ENCODE measurements at regions not wholly inside any gene's neighbourhood (a gene's known extent, or its start where the extent isn't known, plus 50 kb on each side); places are given as distances from the start of the nearest gene placed in this dataset.
A peak's percentile ranks its signal among the peaks of the same experiment; 100 is the strongest.
"Not testable (repeated sequence)": the region's sequence is repeated elsewhere in the genome, so short reads cannot be mapped to it uniquely, and the experiment has no call there.

DNA sequence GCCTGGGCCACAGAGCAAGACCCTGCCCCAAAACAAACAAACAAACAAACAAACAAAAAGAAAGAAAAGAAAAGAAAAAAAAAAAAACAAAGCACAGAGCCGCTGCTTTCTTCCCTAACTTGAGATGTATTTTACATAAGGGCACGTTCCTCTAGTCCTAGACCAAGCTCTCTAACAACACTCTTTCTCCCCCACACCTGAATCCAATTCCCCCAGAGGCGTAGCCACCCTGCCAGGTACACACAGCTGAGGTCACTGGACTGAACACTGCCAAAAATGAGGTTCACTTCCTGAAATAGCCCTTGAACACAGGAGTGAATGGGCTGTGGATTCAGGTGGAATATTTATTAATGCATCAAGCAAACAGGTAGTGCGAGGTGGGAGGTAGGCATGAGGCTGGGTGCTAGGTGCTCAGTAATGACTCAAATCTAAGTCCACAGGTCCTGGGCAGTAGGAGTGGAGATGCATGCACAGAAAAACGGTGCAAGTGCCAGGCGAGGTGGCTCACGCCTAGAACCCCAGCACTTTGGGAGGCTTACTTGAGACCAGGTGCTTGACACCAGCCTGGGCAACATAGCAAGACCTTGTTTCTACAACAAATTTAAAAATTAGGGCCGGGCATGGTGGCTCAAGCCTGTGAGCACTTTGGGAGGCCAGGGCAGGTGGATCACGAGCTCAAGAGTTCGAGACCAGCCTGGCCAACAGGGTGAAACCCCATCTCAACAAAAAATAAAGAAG is 136.6 kb upstream of the C1QTNF3 start:
- not testable (repeated sequence) for H3K4me3 Mint-ChIP-seq (ENCODE audit: low read depth); H3K4me1 Mint-ChIP-seq (ENCODE audit: low read depth); H3K27ac Mint-ChIP-seq; DNase-seq (ENCODE audit: low spot score, unreplicated experiment); H3K9me3 Mint-ChIP-seq (ENCODE audit: low read depth); H3K27me3 Mint-ChIP-seq
- H3K36me3 Mint-ChIP-seq (ENCODE audit: insufficient read depth), result peaks cover 22% of the 10 kb centered on the region

DNA sequence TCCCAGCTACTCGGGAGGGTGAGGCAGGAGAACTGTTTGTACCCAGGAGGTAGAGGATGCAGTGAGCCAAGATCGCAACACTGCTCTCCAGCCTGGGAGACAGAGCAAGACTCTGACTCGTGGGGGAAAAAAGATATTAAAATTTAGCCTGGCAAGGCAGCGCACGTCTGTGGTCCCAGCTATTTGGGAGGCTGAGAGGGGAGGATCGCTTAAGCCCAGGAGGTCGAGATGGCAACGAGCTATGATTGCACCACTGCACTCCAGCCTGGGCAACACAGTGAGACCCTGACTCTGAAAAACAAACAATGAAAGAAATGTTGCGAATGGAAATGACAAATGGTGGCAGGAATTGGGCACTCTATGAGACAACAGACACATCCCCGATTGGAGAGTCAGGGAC is 137.2 kb upstream of the C1QTNF3 start:
- not testable (repeated sequence) for H3K4me3 Mint-ChIP-seq (ENCODE audit: low read depth); H3K27me3 Mint-ChIP-seq; H3K4me1 Mint-ChIP-seq (ENCODE audit: low read depth); H3K27ac Mint-ChIP-seq; H3K9me3 Mint-ChIP-seq (ENCODE audit: low read depth); DNase-seq (ENCODE audit: low spot score, unreplicated experiment)
- peaks cover 22% of the 10 kb centered on the region for H3K36me3 Mint-ChIP-seq (ENCODE audit: insufficient read depth)

DNA sequence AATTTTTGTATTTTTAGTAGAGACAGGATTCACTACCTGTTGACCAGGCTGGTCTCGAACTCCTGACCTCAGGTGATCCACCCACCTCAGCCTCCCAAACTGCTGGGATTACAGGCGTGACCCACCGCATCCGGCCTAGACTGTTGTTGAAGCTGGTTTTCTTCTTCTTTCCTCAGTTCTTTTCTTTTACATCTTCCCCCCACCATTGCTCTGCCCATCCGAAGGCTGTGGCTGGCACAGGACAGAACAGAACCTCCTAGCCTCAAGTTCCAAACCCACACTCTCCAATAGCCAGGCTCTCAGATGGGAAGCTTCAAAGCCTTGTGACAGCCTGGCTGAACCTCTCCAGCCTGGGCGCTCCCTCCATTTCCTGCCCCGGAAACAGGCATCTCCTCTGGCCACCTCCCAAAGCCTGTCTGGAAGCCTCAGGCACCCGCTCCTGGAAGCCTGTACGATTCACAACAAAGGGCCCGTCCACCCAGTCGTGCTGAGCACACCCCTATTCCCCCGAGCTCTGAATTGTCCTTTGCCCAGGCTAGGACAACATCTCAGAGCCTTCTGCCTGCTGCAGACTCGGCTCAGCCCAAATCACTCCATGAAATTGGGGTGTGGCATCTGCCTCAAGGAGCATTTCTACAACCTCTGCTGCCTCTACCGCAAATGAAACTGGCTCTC is 138.1 kb upstream of the C1QTNF3 start:
- not testable (repeated sequence) for H3K27me3 Mint-ChIP-seq; H3K4me1 Mint-ChIP-seq (ENCODE audit: low read depth); H3K4me3 Mint-ChIP-seq (ENCODE audit: low read depth); DNase-seq (ENCODE audit: low spot score, unreplicated experiment); H3K9me3 Mint-ChIP-seq (ENCODE audit: low read depth)
- Mint-ChIP-seq H3K36me3 (ENCODE audit: insufficient read depth) (peaks cover 22% of the 10 kb centered on the region), H3K27ac (peak overlapping the region; percentile 33)

DNA sequence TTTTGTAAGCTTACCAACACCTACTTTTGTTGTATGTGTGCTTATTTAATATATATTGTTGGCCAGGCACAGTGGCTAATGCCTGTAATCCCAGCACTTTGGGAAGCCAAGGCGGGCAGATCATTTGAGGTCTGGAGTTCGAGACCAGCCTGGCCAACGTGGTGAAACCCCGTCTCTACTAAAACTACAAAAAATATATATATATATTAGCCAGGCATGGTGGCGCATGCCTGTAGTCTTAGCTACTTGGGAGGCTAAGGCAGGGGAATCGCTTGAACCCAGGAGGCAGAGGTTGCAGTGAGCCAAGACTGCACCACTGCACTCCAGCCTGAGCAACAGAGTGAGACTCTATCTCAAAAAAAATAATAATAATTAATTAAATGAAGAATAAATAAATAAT is 142.0 kb upstream of the C1QTNF3 start:
- not testable (repeated sequence) for H3K9me3 Mint-ChIP-seq (ENCODE audit: low read depth); H3K4me1 Mint-ChIP-seq (ENCODE audit: low read depth); H3K27me3 Mint-ChIP-seq; H3K27ac Mint-ChIP-seq; DNase-seq (ENCODE audit: low spot score, unreplicated experiment); H3K4me3 Mint-ChIP-seq (ENCODE audit: low read depth)
- peaks cover 25% of the 10 kb centered on the region for H3K36me3 Mint-ChIP-seq (ENCODE audit: insufficient read depth)

DNA sequence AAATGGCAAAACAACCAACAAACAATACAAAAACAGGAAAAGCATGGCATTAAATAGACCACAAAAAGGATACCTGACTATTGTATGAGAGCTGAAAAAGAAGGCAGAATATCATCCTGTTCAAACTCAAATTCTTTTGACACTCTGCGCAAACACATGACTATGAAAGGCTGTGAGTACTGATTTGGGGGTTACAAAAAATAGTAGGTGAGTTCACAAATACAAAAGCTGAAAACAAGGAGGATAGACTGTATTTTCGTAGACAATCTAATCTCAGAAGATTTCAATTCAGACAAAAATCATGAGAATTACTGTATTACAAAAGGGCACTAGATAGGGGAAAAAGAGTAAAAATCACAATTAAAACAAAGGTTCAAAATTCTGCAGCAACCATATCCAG is 142.6 kb upstream of the C1QTNF3 start:
- Mint-ChIP-seq H3K36me3 (ENCODE audit: insufficient read depth) (peaks cover 24% of the 10 kb centered on the region), H3K27ac (peak overlapping the region; percentile 11)
- H3K4me3 Mint-ChIP-seq (ENCODE audit: low read depth); DNase-seq (ENCODE audit: low spot score, unreplicated experiment); H3K27me3 Mint-ChIP-seq; H3K4me1 Mint-ChIP-seq (ENCODE audit: low read depth); H3K9me3 Mint-ChIP-seq (ENCODE audit: low read depth): not testable (repeated sequence)

DNA sequence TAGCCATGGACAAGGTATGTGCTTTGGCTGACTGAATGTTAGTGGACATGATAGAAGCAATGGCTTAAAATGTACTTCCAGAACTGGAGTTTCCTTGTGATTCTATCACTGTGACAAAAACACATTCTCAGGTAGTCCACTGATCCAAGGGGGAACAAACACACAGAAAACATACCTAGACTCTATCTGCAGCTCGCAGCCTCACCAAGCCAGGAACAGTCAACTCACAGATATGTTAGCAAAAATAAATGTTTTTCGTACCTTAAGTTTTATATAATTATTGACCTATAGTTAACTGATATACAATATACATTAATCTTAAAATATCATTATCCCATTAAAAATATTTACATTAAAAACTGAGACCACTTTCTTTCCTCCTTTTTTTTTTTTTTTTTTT is 143.1 kb upstream of the C1QTNF3 start:
- H3K9me3 Mint-ChIP-seq (ENCODE audit: low read depth); H3K27ac Mint-ChIP-seq; H3K27me3 Mint-ChIP-seq; DNase-seq (ENCODE audit: low spot score, unreplicated experiment); H3K4me1 Mint-ChIP-seq (ENCODE audit: low read depth); H3K4me3 Mint-ChIP-seq (ENCODE audit: low read depth): not testable (repeated sequence)
- peaks cover 25% of the 10 kb centered on the region for H3K36me3 Mint-ChIP-seq (ENCODE audit: insufficient read depth)

DNA sequence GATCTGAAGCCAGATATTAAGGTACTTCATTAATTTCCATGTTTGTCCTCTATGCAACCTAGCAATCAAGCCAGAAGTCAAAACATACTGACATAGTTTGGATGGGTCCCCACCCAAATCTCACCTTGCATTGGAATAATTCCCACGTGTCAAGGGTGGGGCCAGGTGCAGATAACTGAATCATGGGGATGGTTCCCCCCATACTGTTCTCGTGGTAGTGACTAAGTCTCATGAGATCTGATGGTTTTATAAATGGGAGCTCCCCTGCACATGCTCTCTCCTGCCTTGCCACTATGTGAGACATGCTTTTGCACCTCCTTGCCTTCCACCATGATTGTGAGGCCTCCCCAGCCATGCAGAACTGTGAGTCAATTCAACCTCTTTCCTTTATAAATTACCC is 143.9 kb upstream of the C1QTNF3 start:
- H3K27ac Mint-ChIP-seq; H3K27me3 Mint-ChIP-seq; H3K9me3 Mint-ChIP-seq (ENCODE audit: low read depth); H3K4me3 Mint-ChIP-seq (ENCODE audit: low read depth); H3K4me1 Mint-ChIP-seq (ENCODE audit: low read depth); DNase-seq (ENCODE audit: low spot score, unreplicated experiment): not testable (repeated sequence)
- H3K36me3 Mint-ChIP-seq (ENCODE audit: insufficient read depth), result peaks cover 30% of the 10 kb centered on the region

DNA sequence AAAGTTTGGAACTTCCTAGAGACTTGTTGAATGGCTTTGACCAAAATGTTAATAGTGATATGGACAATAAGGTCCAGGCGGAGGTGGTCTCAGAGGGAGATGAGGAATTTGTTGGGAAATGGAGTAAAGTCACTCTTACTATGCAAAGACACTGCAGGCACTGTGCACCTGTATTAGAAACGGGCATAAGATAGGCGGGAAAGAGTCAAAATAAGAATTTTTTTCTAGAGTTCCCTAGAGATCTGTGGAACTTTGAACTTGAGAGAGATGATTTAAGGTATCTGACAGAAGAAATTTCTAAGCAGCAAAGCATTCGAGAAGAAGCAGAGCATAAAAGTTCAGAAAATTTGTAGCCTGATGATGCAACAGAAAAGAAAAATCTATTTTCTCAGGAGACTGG is 144.4 kb upstream of the C1QTNF3 start:
- not testable (repeated sequence) for DNase-seq (ENCODE audit: low spot score, unreplicated experiment); H3K27me3 Mint-ChIP-seq; H3K9me3 Mint-ChIP-seq (ENCODE audit: low read depth); H3K4me3 Mint-ChIP-seq (ENCODE audit: low read depth); H3K27ac Mint-ChIP-seq; H3K4me1 Mint-ChIP-seq (ENCODE audit: low read depth)
- H3K36me3 Mint-ChIP-seq (ENCODE audit: insufficient read depth), result peaks cover 30% of the 10 kb centered on the region

DNA sequence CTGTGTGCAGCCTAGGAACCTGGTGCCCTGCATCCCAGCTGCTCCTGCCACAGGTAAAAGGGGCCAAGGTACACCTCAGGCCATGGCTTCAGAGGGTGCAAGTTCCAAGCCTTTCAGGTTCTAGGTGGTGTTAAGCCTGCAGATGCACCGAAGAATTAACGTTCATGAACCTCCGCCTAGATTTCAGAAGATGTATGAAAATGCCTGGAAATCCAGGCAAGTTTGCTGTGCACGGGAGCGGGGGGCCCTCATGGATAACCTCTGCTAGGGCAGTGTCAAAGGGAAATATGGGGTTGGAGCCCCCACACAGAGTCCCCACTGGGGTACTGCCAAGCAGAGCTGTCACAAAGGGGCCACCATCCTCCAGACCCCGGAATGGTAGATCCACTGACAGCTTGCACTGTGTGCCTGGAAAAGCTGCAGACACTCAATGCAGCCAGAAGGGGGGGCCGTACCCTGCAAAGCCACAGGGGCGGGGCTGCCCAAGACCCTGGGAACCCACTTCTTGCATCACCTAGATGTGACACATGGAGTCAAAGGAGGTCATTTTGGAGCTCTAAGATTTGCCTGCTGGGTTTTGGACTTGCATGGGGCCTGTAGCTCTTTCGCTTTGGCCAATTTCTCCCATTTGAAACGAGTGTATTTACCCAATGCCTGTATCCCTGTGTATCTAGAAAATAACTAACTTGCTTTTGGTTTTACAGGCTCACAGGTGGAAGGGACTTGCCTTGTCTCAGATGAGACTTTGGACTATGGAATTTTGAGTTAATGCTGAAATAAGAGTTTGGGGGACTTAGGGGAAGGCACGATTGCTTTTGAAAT is 145.2 kb upstream of the C1QTNF3 start:
- peaks cover 33% of the 10 kb centered on the region for H3K36me3 Mint-ChIP-seq (ENCODE audit: insufficient read depth)
- H3K4me1 Mint-ChIP-seq (ENCODE audit: low read depth); H3K27me3 Mint-ChIP-seq; H3K9me3 Mint-ChIP-seq (ENCODE audit: low read depth); H3K4me3 Mint-ChIP-seq (ENCODE audit: low read depth): not testable (repeated sequence)
- TF ChIP-seq, protein P1, sequence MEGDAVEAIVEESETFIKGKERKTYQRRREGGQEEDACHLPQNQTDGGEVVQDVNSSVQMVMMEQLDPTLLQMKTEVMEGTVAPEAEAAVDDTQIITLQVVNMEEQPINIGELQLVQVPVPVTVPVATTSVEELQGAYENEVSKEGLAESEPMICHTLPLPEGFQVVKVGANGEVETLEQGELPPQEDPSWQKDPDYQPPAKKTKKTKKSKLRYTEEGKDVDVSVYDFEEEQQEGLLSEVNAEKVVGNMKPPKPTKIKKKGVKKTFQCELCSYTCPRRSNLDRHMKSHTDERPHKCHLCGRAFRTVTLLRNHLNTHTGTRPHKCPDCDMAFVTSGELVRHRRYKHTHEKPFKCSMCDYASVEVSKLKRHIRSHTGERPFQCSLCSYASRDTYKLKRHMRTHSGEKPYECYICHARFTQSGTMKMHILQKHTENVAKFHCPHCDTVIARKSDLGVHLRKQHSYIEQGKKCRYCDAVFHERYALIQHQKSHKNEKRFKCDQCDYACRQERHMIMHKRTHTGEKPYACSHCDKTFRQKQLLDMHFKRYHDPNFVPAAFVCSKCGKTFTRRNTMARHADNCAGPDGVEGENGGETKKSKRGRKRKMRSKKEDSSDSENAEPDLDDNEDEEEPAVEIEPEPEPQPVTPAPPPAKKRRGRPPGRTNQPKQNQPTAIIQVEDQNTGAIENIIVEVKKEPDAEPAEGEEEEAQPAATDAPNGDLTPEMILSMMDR (IDR thresholded peaks at IDR 0.05; ENCODE audit: unreplicated experiment), result peak; percentile 60
- DNase-seq (ENCODE audit: low spot score, unreplicated experiment), result peak; percentile 74
- H3K27ac Mint-ChIP-seq, result peak overlapping the region; percentile 1

DNA sequence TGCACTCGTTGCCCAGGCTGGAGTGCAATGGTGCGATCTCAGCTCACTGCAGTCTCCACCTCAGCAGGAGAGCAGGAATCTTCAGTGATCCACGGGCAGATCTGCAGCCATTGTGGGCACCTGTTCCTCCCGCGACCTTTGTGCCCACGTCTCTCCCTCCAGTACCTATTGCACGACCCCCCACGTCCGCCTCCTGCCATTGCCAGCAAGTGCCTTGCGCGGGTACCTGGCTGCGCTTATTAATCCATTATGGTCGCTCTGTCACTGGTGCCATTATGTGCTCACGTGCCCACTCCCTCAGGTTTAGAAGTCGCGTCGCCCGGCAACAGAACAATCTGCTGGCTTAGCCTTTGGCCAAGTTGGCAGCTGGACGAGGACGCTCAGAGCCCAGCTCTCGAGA is 146.2 kb upstream of the C1QTNF3 start:
- not testable (repeated sequence) for H3K9me3 Mint-ChIP-seq (ENCODE audit: low read depth); H3K4me1 Mint-ChIP-seq (ENCODE audit: low read depth); H3K4me3 Mint-ChIP-seq (ENCODE audit: low read depth); H3K27me3 Mint-ChIP-seq; DNase-seq (ENCODE audit: low spot score, unreplicated experiment)
- Mint-ChIP-seq H3K27ac (peak overlapping the region; percentile 39), H3K36me3 (ENCODE audit: insufficient read depth) (peaks cover 31% of the 10 kb centered on the region)

DNA sequence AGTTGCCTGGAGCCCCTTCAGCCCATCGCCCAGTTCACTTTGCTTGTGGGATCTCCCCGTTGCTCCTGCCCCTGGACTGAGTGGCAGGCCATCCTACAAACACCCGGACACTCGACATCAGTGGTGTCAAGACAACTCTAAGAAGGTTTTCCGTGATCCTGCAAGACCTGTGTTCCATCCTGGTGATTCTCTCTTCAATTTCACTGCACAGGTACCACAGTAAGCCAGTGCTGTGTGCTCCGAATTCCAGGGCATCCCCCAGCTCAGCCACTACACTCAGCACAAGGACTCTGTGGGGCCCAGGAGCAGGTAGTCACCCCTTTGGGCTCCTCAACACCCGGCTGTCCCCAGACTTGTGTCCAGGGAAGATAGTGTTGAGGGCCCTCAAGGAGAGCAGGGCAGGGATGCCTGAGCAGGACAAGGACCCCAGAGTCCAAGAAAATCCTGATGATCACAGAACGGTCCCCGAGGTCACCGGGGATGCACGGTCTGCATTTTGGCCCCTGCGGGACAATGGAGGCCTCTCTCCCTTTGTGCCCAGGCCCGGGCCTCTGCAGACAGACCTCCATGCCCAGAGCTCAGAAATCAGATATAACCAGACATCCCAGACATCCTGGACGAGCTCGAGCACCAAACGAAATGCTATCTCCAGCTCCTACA is 146.9 kb upstream of the C1QTNF3 start:
- not testable (repeated sequence) for H3K27me3 Mint-ChIP-seq; H3K4me3 Mint-ChIP-seq (ENCODE audit: low read depth); H3K4me1 Mint-ChIP-seq (ENCODE audit: low read depth); H3K9me3 Mint-ChIP-seq (ENCODE audit: low read depth); H3K27ac Mint-ChIP-seq
- peaks cover 30% of the 10 kb centered on the region for H3K36me3 Mint-ChIP-seq (ENCODE audit: insufficient read depth)
- peak; percentile 31 for DNase-seq (ENCODE audit: low spot score, unreplicated experiment)
